ENCODE measurements at regions not wholly inside any gene's neighbourhood (a gene's known extent, or its start where the extent isn't known, plus 50 kb on each side); places are given as distances from the start of the nearest gene placed in this dataset.

DNA sequence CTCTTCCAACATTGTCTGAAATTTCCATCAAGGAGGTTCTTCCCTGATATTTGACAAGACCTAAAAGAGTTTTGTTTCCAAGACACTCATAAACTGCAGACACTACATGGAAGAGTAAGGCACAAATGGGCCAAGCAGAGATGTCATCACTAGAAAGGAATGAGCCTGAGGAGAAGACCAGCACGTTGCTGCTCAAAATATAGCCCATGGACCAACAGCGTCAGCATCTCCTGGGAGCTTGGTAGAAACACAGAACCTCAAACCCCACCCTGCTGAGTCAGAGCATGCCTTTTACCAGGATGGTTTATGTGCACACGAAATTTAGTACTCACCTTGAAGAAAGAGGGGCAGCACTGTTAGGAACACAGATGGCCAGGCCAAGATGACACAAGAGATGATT is 128.7 kb upstream of the MID1 start:
- no peak for DNase-seq

DNA sequence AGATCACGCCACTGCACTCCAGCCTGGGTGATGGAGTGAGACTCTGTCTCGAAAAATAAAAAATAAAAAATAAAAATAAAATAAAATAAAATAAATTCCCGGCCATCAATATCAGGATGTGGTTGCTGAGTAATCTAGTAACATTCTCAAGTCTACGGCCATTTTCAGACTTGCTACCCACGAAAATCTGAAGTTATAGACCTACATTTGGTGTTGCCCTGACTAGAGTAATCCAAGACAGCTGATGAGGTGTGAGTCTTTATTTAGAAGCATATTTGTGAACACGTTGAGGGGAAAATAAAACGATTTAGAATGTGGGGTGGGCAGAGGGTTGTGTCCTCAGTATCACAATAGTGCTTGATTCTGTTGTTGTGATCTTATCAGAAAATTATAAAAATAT is 130.2 kb upstream of the MID1 start:
- DNase-seq: no peak

DNA sequence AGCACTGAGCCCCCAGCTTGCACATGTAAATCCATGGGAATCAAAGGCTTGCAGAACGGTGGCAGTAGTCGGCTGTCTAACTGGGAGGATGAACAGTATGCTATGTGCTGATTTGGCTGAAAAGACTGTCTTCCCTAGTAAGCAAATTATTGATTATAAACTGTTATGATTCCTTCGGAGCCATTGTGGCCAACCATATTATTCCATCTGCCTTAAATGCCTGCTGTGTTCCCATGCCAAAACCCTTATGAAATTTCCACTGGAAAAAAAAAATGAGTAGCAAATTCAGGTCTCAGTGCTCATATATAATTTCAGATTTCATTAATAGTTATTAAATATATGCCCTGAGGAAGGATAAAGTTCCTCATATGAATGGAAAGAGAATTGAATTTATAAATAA is 132.7 kb upstream of the MID1 start:
- no peak for DNase-seq

DNA sequence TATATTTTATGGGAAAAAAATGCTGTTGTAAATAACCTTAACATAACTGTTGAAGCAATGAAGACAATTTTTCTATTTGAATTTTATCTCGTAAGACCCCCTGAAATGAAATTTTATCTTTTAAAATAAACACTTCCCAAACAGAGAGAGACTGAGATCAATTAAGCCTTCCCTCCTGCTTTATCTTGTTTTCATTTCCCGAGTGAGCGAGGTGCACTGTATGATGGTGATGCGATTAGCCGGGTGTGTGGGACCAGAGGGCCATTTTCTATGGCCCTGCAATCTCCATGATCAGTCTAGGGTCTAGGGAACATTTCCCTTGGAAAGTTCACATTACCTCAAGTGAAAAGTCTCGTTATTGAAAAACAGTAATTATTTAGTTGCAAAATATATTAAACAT is 134.1 kb upstream of the MID1 start:
- DNase-seq: no peak

DNA sequence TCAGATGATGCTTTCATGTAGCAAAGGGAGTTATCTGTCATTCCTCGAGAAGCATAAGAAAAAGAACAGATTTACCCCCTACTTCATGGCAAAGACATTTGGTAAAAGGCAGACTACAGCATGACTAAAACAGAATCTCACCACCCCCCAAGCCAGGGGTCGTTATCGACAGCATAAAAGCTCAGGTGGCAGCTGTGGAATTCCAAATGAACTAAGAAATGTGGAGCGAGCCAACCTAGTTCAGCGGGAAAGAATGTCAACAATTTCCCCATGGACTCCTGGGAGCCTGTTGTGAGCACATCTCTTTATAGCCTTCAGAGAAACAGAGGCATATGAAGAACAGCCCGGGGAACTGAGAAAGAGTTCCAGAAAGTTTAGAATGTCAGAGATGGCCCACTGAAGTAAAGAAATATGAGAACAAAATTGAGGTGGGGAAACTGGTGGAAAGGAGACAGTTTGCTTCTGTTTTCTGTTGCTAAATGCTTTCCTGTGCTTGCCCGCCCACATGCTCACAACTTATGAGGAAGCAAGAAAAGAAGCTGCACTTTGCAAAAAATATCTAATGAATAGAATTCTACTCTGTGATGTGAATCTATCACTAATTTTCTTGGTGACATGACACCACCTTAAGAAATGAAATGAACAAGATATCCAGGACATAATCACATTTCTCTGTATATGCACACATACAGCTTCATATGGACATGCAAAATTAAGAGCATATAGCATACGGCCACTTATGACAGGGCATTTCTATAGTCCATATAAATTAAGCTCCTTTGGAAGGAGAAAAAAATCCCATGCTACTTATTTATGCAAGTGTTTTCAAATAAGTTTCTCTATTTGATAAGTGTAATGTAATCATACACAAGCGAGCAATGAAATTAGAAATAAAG is 135.3 kb upstream of the MID1 start:
- no peak for DNase-seq

DNA sequence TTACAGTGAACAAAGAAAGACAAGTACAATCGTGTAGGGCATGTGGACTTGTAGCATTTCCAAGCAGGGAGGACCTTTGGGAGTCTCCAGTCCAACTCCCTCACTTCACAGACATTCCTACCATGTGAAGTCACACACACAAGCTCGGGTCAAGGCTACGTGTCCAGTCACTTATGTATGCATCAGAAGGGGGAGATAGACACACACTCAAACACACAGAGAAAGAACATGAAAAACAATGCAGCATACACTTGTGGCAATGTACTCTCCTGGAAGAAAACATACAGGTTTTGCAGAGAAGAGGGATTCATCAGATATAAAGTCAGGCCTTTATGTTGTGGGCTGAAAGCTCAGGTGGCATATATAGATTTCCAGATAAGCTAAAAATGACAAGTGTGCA is 136.1 kb upstream of the MID1 start:
- DNase-seq: no peak

DNA sequence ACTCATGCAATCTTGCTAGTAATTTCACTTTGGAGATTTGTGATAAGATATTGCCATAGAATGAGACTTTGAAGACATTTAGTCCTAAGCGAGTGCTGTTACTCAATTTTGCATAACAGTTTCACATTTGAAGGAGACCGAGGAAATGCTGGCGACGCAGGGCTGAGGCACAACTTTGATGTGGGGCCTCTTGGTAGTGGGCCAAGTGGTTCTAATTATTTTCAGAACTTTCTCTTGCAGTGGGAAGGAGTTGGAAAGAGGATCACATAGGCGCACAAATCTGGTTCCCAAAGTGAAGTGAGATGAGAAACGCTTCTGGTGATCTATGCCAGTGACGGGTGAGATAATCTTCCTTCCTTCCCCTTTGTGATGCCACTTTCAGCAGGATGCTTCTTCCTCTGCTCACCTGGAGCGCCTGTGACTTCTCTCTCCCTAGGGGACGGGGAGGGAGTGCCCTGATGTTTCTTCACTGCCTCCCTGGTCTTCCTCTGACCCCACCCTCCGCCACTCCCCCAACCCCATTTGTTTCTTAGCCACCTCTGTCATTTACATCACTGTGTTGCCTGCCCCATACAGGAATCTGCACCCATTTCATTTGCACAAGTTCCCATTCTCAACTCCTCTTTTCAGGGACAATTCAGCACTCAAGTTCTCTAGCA is 138.9 kb upstream of the MID1 start:
- no peak for DNase-seq

DNA sequence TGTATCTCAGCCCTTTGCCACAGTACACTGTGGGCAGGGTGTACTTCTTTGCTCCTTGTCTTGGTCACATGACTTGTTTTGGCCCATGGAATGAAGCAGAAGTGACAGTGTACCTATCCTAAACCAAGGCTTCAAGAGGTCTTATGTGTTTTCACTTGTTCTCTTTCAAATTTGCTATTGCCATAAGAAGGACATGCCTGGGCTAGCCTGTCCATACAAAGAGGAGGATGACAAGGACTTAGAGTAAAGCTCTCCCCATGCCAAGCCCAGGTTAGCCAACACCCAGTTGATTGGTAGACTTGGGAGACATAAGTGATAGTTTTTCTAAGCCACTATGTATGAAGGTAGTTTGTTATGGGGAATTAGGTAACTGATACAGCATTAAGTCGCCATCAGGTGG is 141.1 kb upstream of the MID1 start:
- DNase-seq: no peak

DNA sequence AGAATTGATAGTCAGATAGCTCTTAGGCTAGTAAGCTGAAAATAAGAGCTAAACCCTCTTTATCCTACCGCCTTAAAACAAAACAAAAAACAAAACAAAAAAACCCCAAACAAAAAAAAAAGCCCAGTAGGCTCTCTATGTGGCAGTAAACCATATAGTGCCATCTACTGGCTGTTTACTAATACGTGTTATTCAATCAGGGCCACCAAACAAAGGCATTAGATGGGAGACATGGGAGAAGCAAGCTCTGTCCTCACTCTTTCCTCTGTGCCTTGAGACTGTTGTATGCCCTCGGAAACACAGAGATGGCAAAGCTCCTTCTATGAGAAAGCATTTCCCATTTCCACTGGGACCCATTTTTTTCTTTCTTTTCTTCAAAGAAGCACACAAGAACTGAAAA is 148.8 kb upstream of the MID1 start:
- peak; percentile 38 for DNase-seq

DNA sequence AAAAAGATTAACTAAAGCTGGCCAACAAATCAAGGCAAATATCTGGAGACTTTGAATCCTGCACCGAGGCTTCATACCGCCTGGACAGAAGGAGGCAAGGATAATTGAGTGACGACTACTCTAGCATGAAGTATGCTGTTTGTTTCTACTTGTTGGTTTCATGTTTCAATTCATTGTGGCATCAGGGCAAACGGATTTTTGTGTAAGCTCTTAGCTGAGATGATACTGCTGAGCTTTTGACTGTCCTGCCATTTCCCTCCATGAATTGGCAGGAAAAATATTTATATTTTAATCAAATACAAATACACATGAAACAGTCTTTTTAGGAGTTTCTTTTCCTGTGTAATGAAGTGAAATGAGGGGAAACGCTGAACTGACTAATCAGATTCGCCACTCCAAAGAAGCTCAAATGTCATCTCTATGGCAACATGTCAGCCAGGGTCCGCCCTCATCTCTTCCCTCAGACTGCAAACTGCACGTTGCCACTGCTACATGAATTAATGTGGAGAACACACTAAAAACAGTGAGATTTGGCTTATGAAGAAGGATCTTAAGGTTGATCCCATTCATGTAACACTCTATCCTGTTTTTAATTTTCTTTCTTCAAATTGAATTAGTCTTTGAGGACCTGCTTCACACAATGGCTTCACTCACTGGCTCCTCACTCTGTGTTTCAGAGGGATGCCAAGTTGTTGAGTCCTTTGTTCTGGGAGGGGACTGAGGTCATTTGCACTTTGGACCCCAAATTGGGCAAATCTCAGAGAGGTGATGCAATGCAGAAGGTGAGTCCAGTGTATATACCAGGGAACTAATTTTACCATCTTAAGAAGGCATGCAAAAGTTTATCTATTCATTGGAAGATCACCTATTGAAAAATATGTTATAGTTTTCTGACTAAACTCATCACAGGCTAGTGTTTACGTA is 149.6 kb upstream of the MID1 start:
- peak; percentile 69 for DNase-seq

DNA sequence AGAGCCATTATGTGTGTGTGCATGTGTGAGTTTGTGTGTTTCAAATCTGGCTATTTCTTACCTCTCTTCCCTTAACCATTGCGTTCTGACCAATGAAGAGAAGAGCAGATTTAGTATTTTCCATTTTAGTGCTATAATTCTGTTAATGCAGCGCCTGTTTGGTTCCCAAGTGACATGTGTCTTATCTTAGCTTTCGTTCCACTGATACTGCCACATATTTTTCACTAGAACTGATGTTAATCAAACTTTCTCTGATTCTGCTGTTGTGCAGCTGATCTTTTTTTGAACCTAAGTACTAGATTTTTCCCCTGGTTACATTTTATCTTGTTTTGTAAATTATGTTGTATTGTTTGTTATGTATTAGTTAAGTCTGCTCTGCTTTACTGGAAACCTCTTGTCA is 152.9 kb upstream of the MID1 start:
- DNase-seq: no peak

DNA sequence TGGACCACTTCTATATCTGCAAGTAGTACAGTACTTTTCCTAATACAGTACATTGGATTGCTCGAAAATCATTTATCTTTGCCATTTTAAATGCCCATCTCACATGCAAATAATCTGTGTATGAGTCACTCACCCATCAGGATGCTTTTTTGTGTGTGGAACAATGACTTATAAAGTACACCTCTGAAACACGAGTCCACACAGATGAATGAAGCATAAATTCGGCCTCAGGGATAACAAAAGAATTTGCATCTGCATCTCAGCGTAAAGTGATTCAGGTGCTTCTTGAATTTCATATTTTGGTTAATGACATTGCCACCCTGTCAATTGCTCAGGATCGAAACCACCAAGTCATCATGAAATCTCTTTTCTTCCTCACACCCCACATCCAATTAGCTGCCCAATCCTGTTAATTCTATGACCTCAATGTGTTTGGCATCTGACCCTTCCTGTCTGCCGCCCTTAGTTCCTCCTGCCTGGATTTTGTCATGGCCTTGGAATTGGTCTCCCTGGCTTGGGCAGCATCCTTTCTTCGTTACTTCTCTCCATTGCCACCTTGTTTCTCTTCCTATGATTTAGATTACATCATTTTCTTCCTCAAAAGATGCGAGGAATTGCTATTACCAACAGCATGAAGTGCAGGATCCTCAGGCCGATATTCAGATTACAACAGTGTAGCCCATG is 161.6 kb upstream of the MID1 start:
- no peak for DNase-seq

DNA sequence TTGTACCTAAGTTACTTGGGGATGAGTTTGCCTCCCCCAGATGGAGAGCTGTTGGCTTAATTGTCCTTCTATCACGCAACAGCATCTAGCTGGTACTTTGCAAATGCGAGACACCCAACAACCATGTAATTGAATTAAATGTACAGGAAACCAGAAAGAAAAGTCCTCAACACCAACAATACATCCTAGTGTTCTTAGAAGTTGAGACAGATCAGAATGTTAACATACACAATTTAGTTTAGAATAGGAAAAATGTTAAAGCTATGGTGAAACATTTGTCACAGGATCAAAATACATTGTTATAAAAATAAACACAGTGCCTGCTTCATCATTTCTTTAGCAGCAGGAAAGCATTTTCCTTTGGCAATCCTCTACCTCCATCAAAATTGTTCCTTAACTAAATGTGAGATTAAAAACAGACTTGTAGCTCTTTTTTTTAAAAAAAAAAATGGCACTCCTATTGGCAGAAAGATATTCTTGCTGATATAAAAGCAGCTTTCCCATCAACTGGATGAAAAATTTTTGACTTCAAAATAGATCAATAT is 163.1 kb upstream of the MID1 start:
- no peak for DNase-seq

DNA sequence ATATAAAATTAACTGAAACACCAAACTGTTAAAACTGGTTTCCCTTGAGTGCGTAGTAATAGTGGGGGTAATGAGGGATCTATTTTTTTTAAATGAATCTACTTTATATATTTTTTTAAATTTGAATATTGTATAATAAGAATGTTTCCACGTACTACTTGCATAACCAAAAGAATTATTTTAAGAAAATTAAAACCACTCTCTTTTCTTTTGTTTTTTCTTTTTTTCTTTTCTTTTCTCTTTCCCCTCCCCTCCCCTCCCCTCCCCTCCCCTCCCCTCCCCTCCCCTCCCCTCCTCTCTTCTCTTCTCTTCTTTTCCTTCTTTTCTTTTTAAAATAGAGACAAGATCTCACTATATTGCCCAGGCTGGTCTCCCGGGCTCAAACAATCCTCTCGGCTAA is 166.9 kb upstream of the MID1 start:
- no peak for DNase-seq

DNA sequence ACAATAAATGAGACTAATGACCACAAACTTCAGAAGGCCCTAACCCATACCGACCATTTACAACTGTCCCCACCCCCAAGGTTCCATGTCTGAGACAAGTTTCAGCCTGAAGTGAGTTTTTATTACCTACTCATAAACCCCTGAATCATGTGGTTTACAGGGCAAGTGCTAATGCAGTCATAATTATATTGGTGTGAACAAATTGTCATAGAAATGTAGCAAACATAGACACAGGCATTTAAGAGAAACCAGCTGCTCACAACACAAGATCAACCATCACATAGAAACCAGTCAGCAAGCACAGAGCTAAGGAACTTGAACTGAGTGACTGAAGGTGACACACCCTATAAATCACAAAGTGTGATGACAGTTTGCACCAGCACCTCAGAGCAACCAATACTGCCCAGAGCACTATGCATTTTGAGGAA is 173.8 kb upstream of the MID1 start:
- DNase-seq: no peak

DNA sequence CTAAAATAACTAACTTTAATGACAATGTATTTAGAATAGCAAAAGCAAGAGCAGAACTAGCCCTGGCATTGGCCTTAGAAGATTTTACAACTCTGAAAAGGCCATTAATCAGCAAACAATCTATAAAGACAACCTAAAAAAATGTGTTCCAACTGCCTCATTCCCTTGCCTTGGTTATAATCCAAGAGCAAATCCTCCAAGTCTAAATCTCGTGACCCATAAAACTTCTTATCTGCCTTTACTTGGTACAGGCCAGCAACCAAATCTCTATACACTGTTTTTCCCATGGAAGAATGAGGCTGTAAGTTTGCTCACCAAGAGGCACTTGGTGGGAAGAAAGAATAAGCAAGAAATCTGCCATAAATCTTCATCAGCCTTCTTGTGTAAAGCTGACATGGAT is 175.3 kb upstream of the MID1 start:
- DNase-seq: no peak

DNA sequence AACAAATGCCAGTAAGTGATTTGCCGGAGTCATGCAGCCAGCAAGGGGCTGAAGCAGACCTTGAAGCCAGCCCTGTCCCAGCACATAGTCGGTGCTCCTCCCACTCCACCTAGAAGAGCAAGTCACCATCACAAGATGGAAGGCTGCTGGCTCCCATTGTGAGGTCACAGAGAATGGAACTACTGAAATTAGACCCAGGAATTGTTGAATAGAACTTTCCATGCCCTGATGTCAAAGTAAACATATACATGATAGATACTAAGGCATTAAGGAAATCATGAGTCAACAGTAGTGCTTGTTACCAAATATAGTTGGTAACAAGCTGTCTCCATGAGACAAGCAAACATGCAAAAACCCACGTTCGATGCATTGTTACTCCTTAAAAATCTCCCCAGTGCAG is 177.1 kb upstream of the MID1 start:
- no peak for DNase-seq

DNA sequence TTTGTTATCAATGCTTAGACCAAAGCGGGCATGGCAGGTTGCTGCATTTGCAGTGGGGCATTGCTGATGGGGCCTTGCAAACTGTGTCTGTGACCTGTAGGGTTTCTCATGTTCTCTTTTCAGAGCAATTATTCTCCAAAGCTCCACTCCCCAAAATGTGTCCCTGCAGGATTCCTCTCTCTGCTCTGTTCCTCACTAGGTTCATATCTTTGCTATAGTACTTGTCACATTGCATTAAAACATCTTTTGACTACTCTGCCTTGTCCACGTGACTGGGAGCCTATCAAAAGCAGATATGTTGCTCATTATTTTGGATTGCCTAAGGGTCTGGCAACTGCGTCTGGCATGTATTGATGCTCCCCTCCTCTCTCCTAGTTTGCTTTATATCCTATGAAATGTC is 177.7 kb upstream of the MID1 start:
- no peak for DNase-seq

DNA sequence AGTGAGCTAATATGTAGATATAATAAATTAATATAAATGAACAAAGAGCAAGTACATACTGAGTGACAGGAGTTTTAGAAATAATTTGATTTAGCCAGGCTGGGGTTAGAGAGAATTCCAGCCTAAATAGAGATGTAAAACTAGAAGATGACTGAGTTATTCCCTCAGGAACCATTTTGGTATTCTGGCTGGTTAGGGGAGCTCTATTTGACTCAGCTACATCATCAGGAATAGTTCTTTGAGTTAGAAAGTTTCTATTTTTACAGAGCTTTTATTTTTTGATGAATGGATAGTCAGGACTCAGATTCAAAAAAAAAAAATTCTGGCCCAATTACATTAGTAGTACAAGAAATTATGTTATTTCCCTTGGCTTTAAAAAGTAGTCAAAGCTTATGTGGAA is 180.4 kb upstream of the MID1 start:
- DNase-seq: no peak

DNA sequence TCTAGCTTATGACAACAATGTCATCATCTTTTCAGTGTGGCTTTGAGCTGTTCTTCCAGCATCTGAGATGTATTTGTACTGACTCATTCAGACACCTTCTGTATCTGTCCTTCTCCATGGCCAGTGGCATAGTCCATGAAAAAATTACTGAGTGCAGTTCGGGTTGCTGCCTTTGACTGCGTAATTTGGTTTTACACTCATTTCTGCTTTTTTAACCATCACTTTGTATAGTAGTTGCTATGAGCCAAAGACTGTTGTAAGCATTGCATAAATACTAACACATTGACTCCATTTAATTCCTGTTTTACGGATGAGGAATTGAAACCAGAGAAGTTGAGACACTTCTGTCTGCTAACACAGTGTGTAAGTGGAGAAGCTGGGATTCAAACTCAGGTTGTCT is 190.7 kb upstream of the MID1 start:
- no peak for DNase-seq

DNA sequence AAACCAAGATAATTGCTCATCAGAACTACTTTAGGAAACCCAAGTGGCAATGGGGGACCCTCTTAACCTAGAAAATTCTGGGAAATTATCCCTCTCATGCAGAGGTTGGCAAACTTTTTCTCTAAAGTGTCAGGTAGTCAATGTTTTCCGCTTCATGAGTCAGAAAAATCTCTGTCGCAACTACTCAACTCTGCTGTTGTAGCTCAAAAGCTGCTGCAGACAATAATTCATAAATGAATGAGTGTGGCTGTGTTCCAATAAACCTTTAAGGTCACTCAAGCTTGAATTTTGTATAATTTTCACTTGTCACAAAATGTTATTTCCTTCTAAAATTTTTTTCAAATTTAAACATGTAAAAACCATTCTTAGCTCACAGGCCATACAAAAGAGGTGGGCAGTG is 193.4 kb upstream of the MID1 start:
- DNase-seq: no peak

DNA sequence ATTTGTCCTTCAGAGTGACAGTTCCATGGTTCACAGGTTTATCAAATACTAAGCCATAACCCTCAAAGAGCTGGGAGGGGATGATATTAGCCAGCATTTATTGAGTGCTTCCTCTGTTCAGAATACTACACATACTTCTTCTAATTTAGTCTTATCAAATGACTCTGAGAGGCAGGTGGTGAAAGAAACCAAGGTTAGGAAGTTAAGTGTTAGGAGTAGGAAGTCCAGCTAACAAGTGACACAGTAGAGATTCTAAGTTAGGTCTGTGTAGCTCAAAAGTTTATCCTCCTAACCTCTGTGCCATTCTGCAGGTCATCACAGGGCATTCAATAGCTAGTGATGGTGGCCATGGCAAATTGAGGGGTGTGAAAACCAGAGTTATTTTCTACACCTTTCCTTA is 198.3 kb upstream of the MID1 start:
- no peak for DNase-seq

DNA sequence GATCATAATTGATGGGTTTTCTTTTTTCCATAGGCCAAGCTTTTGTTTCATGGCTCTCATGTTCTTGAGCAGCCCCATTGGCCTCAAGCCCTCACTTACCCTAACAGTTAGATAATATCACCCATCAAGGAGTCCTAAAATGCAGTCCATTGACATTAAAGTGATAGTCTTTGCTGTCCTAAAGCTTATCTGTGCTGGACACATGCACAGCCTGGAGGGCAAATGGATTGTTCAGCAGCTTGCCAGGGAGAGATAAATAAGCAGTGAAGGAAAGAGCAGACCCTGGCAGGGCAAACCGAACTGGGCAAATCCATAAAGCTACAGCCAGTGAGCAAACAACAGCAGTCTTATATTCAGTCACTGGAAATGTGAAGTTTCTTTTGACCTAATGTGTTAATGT is 199.6 kb upstream of the MID1 start:
- DNase-seq: no peak

Data from NCI-H2081 treated with DMSO at 0.1 percent for 48 hours (cell line).